Esophagus squamous epithelium (tissue), 4 donors: ENCODE measurements at regions not wholly inside any gene's neighbourhood (a gene's known extent, or its start where the extent isn't known, plus 50 kb on each side); places are given as distances from the start of the nearest gene placed in this dataset.

Source experiments
- CTCF ChIP-seq, 6 experiments: fragments of 450-650 bp in 4 of 6; fragments of 200-600 bp in 2 of 6; sonication (generic) in 2 of 6; IDR thresholded peaks; one replicate each; pipeline ENCODE4 v1.5.1; 2016 to 2019; ENCODE audit warnings: antibody characterized with exemption in 6 of 6, mild to moderate bottlenecking in 4 of 6, moderate library complexity in 4 of 6
- POLR2A ChIP-seq, 4 donors: fragments of 450-650 bp; IDR thresholded peaks; one replicate each; pipeline ENCODE4 v1.6.1; 2017; ENCODE audit warnings: antibody characterized with exemption in 4 of 4, mild to moderate bottlenecking in 4 of 4, moderate library complexity in 3 of 4

GRCh38 chr6:4396044-4396443 lies 260.7 kb upstream of the ECI2 start:
- TF ChIP-seq CTCF (IDR thresholded peaks at IDR 0.05) = peak in 1 of 6 experiments; percentile 22
- TF ChIP-seq POLR2A (IDR thresholded peaks at IDR 0.05) = no peak
